NCI-H2081 (cell line): ENCODE measurements at regions not wholly inside any gene's neighbourhood (a gene's known extent, or its start where the extent isn't known, plus 50 kb on each side); places are given as distances from the start of the nearest gene placed in this dataset.
A peak's percentile ranks its signal among the peaks of the same experiment; 100 is the strongest.

Experiments
- DNase-seq, 2 experiments: peaks; one replicate each; lab custom pipeline; 2025; lab: John Stamatoyannopoulos, UW

DNA sequence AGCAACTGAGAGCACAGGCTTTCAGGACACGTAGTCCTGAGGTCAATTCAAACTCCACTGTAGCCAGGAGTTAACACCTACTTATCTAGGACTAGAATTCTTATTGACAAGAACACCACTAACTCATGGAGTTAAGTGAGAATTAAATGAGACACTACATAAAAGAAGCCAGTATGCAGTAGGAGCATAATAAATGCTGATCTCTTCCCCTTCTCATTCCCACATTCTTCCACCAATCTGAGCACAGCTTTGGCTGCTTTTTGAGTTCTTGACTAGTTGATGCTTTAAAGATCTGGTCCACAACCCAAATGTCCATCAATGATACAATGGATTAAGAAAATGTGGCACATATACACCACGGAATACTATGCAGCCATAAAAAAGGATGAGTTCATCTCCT, 55.2 kb downstream of the TTC32 start:
- no peak for DNase-seq

DNA sequence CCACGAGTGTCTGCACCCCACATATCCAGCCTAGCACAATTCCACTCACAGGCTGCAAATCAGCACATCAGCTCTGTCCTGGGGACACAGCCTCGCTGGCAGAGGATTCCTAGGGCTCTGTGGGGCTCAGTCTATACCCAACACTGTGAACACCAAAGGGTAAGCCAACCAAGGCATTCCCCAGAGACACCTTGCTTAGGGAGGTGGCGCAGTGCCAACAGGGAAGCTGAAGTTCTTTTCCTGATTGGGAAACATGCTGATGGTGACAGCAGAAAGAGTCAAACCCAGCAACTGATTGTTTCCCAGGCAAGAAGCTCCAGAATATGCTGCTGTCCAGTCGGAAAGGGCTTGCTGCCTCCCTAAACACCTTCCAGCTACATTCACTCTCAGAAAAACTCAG, 55.8 kb downstream of the TTC32 start:
- DNase-seq, result no peak

DNA sequence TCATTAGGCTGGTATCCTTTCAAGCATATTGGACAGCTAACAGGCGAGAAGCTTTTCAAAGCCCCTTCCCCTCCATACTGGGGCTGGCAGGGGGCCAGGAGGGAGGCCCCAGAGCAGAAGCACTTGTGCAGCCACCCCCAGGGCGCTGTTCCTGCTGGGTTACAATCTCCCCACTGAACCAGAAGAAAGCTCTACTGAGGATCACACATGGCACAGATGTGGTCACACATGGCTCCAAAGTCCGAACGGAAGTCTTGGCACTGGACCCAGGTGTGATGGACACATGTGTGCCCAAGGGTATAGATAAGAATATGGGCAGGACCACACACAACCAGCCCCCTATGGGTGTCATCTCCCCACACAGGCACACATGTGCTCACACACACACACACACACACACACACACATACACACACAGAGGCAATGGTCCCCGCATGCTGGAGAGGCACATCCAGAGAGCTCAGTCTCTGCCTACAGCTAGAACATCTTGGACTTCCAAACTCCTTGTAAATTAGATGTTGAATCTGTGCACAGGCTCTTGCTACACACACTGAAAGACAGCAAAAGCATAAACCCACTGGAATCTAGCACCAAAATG, 56.4 kb downstream of the TTC32 start:
- DNase-seq, result no peak

DNA sequence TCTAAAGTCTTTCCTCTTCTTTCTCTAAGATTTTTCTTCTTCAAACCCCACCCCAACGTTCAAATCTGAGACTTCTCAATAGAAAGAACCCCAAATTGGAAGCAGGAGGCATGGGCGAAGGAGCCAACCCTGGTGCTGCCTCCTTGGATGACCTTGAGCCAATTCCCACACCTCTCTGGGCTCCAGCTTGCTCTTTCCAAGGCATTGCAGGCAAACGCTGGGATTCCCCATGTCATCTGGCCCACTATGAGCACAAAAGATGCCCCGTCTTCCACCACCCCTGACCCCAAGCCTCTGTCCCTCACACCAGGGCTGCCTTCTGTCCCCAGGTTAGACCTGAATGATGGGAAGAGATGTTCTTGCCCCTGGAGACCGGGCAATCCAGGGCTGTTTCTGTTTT, 57.0 kb downstream of the TTC32 start:
- DNase-seq, result no peak

DNA sequence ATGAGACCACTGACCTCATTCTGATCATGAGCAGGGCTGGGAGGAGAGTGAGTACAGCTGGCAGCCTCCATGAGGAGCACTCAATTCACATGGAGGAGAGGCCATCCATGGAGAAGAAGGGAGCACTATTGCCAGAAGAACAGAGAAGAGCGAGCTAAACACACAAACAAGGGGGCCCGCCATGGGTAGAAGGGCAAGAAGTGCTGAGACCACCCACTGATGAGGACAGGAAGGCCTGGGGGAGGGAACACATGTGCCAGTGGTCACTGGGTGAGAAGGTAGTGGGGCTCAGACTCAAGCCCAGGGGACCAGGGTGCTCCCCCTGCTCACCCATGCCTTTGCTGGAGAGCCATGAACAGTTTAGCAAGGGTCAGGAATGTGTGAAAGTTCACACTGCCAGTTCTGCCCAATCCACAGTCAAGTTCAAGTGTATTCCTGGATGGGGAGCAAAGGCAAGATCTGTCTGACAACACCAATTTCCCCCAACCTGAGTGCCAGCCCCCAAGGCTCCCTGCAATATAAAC, 57.7 kb downstream of the TTC32 start:
- DNase-seq, result no peak

DNA sequence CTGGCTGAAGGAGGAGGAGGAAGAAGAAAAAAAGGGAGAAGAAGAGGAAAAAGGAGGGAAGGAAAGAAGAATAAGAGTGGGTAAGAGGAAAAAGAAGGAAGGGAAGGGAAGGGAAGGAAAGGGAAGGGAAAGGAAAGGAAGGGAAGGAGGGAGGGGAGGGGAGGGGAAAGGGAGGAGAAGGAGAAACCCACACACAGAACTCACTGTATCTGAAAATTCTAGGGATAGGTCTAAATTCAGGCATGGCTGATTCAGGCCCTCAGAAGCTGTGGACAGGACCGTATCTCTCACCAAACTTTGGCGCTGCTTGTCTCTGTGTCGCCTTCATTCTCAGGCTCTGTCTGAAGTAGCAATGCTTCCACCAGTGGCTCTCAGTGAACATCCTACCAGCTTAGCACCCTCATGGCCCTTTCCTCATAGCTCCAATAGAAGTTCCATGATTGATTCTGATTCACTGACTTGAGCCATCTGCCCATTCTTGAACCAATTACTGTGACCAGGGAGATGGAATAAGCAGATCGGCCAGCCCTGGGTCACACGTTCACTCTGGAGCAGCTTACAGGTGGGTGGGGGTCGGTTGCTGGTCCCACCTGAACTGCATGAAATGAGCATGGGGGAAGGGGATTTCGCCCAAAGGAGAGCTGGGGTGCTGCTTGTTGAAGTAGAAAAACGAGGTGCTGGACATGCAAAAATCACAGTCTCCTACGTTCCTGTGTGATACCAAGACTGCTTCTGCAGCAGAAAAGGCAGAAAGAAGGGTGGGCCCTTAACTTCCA, 59.7 kb downstream of the TTC32 start:
- no peak for DNase-seq

DNA sequence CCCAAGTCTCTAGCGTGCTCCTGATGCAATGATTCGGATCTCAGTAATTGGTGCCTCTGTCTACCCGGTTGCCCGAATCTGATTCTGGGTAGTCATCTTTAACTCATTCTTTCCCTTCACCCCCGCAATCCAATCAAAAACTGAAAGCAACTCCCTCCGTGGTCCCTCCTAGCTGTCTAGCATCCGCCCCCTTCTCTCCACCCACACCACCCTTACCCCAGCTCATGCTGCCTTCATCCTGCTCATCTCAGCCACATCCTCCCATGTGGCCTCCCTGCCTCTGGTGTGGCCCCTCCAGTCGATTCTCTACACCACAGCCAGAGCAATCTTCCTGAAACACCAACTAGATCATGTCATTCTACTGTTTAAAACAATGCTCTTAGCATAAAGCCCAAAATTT, 62.3 kb downstream of the TTC32 start:
- no peak for DNase-seq

DNA sequence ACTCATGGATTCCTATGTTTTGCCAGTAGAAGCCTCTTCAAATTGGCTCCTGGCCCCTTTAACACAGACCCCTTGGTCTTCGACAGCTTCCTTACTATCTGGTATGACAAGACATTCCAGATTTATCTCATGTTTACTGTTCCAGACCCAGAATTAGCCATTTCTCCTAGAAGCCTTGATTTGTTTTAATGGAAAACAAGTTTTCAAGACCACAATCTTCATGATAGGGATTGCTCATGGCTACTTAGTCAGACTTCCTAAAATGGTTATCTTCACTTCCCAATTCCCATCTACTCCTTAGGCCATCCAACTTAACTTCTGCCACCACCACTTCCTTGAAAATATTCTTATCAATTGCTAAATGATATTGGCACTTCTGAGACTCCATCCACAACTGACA, 63.2 kb downstream of the TTC32 start:
- DNase-seq, result no peak

DNA sequence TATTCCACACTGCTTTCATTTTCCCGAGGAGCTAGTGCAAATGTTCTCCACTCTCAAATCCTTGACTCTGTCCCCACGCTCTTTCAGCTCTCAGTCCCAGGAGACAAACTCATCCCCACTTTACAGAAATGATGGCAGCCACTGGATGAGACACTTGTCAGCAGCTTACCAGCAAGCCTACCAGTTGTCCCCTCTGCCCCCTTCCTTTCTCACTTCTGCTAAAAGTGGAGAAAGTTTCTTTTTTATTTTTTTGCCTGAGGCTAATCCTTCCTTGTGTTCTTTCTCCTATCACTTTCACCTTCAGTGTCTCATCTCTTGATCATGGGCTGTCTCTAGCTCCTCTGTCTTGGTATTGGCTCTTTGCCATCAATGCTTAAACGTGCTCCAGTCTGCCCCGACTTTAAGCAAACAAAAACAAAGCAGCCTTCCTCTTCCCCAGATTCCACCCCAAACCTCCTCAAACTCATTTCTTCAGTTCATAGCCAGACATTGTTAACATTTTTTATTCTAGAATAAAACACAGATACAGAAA, 64.5 kb downstream of the TTC32 start:
- DNase-seq, result no peak

DNA sequence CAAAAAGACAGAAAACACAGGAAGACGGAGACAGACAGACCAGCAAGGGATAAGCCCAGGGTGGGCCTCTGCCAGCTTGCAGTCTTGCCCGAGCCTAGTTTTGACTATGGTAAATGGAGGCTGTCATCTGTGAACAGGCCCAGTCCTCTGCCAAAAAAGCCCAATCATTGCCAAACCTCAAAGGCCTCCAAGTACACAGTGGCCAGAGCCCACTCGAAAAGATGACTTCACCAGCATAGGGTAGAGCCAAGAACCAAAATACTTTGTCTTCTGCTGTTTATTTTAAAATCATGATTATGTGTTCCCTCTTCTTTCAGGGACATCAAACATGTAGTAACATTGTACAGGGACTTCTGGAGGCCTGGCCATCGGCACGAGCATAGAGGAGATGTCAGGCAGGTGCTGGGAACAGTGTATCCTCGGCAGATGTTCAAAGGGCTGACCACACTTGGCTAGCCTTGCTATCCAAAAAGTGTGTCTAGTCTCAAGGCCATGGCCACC, 66.0 kb downstream of the TTC32 start:
- DNase-seq, result no peak

DNA sequence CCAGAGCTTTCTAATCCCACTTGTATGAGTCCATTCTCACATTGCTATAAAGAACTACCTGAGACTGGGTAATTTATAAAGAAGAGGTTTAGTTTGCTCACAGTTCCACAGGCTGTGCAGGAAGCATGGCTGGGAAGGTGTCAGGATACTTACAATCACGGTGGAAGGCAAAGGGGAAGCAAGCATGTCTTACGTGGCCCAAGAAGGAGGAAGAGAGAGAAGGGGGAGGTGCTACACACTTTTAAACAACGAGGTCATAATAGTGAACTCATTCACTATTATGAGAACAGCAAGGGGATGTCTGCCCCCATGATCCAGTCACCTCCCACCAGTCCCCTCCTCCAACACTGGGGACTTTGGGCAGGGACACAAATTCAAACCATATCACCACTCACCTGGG, 67.8 kb downstream of the TTC32 start:
- no peak for DNase-seq

DNA sequence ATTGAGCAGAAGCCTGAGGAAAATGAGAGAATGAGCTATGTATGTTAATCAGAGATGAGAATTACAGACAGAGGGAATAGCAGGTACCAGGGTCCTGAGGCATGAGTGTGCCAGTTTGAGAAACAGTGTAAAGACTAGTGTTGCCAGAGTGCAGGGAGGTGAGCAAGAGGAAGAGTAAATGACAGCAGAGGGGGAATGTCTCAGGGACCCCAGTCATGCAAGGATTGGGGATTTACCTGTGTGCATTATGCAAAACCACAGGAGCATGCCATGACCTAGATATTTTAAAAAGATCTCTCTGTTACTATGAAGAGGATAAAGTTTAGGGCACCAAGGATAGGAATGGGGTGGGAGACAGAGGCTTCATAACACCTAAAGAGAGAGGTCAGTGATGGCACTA, 72.1 kb downstream of the TTC32 start:
- DNase-seq, result no peak

DNA sequence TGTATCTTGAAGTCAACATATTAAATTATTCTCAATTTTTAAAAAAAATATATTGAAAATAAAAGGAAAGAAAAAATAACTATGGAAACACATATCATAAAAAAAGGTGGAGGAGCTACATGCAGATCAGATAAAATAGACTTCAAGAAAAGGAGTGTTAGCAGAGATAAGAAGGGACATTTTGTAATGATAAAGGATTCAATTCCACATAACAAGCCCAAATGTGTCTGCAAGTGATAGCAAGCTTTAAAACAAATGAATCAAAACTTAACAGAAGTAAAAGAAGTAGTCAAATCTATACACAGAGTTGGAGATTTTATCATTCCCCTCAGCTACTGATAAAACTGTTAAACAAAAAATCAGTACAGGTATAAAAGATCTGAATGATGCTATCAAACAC, 74.9 kb downstream of the TTC32 start:
- DNase-seq, result no peak

DNA sequence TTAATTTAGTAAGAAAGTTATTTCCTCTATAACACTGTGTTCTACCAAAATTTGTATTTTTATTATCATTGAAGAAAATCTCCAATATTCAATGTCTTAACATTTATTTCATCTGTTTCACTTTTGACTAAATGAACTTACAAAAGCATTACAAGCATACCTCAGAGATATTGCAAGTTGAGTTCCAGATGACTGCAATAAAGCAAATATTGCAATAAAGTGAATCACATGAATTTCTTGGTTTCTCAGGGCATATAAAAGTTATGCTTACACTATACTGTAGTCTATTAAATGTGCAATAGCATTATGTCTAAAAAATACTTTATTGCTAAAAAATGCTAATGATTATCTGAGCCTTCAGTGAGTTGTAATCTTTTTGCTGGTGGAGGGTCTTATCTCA, 78.3 kb downstream of the TTC32 start:
- DNase-seq, result no peak

DNA sequence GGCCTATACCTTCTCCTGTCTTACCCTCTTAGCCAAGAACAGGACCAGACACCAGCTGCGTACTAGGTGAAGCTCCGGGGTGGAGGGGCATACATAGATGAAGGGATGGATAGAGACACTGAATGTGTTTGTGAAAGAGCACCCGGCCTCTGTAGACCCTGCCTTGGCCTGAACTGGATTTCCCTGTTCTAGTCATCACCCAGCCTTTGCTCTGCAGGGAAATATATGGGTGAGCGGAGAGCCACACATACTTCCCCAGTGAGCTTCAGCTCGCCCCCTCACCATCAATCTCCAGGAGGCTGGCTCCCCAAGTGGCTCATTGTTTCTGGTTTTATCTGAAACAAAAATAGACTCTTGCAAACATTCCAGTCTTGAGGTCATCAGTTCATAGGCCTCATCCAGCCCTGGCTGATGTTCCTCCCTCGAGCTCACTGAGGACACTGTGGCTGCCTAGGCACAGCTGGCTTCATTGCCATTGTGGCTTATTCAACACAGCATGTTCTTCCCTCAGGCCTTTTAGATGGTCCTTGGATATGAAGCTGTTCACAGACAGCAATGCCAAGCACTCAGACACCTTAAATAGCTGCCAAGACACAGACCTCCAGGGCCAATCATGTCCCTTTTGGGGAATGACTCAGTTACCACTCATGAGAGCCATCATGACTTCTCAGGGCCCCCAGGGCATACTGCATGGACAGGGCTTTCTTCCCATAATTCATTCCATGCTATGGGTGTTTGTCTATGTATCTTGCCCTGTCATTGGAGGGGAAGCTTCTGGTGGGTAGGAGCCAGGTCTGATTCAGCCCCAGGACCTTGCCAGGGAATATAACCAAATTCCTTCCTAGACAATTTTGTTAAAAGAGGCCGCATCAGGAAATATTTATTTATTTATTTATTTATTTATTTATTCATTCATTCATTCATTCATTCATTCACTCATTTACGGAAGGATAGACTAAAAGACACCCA, 82.4 kb downstream of the TTC32 start:
- no peak for DNase-seq

DNA sequence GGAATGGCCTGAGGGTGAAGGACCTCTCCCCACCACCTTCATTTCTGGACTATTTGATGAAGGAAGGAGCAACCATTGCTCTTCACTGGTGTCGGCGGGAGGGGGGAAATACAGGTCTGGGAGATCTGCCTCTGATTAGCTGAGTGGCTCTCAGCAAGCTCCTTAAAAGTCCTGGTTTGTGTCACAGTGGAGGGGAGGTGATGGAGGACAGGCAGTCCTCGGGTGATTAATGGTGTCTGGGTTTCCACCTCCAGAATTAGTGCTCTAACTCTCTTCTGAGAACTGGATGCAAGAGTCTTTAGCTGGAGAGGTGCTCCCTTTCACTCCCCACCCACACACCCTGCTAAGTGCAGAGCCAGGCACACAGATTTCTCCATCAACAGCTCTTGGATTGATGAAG, 83.2 kb downstream of the TTC32 start:
- no peak for DNase-seq

DNA sequence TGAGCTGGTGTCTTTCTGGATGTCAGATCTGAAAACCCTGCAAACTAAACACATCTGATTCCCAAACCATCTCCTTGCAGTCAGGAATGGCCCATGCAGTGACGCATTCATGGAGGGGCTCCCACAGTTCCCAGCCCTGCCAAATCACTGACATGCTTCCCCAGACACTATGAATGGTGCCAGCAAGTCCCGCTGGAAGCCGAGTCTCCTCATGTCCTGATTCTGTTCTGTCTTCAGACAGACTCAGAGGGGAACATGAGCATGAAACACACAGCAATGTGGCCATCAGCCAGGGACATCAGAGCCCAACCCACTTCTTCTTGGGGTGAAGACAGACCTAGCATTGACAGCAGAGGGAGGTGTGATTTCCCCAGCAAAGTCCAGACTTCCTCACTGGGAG, 83.7 kb downstream of the TTC32 start:
- no peak for DNase-seq

DNA sequence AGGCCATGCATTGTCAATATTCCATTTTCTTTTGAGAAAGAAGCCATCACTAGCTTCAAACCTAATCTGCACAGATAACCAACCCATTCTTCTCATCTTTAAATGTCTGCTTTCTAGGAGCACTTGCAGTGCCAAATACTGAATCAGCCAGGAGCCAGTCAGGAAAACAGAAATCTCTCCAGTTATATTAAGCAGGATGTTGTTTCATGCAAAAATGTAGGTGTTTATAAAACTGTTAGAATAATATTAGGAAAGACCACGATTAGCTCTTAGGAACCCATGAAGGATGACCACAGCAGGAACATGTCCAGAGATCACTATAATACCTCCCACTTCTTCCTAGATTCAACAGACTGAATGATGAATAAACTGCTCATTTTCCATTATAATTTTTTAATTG, 86.0 kb downstream of the TTC32 start:
- DNase-seq, result no peak

DNA sequence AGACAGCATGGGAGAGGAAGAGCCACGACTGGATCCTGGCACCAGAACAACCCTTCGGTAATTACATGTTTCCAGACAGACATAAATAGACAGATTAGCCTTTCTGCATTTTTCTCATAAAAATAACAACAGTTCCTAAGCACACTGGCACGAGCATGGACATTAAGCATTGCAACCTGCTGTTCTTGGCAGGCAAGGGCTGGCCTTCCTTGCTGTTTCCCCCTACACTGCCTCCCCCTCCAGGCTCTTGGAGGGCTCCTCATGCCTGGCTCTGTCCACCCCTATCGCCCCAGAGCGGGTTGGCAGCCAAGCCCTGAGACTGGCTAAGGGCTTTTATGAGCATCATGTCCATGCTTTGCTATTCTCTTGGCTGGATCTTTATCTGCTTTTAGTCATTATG, 89.6 kb downstream of the TTC32 start:
- DNase-seq, result peak; percentile 9 to 27

DNA sequence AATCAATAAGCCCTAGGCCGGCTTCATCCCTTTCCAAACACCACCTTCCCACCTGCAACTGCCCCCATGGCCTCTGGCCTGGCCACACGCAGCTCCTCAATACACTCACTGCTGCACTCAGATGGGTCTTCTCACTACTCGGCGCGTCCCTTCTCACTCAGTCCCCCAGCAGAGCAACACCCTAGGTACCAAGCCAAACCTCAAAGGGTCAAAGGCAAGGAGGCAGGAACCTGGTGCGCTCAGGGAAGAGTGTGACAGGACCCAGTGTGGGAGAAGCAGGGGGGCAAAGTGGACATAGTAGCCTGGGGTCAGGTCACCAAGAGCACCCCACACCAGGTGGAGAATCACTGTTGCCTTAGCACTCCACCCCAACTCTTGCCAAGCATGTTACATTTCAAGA, 90.6 kb downstream of the TTC32 start:
- no peak for DNase-seq

DNA sequence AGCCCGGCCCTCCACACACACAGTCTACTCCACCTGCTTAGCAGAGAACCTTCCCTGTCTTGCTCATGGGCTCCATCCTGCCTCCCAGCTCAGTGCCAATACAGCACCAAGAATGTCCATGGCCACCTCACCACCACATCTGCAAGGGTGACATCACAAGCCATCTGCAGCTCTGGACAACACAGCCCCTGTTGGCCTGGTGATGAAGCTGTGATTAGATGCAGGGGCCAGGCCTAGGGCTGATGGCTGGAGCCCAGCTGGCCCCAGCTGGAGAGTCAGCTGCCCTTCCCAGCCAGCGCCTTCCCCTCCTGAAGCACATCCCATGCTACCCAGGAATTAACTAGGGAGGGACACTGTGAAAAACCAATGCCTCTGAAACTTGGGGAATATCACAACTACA, 91.1 kb downstream of the TTC32 start:
- DNase-seq, result no peak

DNA sequence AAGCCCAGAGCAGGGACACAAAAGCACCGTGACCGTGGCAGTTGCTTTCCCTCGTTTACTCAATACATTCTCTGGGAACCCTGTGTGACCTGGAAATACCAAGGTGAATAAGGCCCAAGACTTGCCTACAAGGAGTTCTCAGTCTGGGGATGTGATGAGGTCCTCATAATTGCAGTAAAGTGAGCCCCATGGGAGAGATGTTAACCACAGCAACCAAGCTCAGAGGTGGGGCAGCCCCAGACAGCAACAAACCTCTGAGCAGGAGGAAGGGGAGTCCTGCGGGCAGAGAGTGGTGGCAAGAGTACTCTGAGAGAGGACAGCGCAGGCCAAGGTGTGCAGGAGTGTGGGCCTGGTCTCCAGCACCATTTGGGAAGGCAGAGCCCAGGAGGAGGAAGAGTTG, 91.6 kb downstream of the TTC32 start:
- DNase-seq, result no peak
